HEK293 (cell line): ENCODE measurements at regions not wholly inside any gene's neighbourhood (a gene's known extent, or its start where the extent isn't known, plus 50 kb on each side); places are given as distances from the start of the nearest gene placed in this dataset.

Experiments used
- CTCF ChIA-PET: fragments of 350-600 bp; formaldehyde crosslinking; extraction: SDS; loops from one replicate; lab custom pipeline; 2021; ENCODE audit warnings: antibody characterized with exemption; lab: Yijun Ruan, JAX
- POLR2A ChIA-PET: fragments of 300-600 bp; formaldehyde crosslinking; extraction: SDS; loops from one replicate; lab custom pipeline; 2020; ENCODE audit warnings: antibody characterized with exemption, inconsistent platforms; lab: Yijun Ruan, JAX
- H3K27ac ChIP-seq: fragments of 200-500 bp; sonication (Bioruptor generic); 2 replicates; pipeline ENCODE4 v1.5.1; 2014; ENCODE audit warnings: low read depth, low read length, control low read depth, inconsistent platforms; ENCODE audit errors: extremely low read depth
- H3K36me3 ChIP-seq, 2 experiments: fragments of 200-500 bp in 1 of 2; sonication (Bioruptor generic) in 1 of 2; 1 replicate in 1 of 2; 2 replicates in 1 of 2; pipeline ENCODE4 v1.5.1; 2014 to 2017; ENCODE audit warnings: inconsistent platforms in 2 of 2, low read length in 2 of 2; ENCODE audit not compliant: control insufficient read depth in 2 of 2, insufficient read depth in 1 of 2
- H3K4me1 ChIP-seq: fragments of 200-500 bp; sonication (Bioruptor generic); 2 replicates; pipeline ENCODE4 v1.5.1; 2014; ENCODE audit warnings: mild to moderate bottlenecking, low read length, inconsistent platforms; ENCODE audit not compliant: control insufficient read depth, insufficient read depth
- H3K4me3 ChIP-seq: 2 replicates; pipeline ENCODE4 v1.5.1; 2011; ENCODE audit warnings: low read depth, mild to moderate bottlenecking, control low read depth, low read length, moderate library complexity
- H3K9me3 ChIP-seq: fragments of 200-500 bp; sonication (Bioruptor generic); 2 replicates; pipeline ENCODE4 v1.5.1; 2014; ENCODE audit warnings: low read depth, low read length, inconsistent platforms; ENCODE audit not compliant: control insufficient read depth, insufficient read depth
- FEZF1 ChIP-seq: fragments of 450-650 bp; formaldehyde crosslinking; IDR thresholded peaks from 2 replicates; pipeline ENCODE4 v1.5.1; 2016; ENCODE audit warnings: missing biosample characterization, missing genetic modification characterization
- KLF8 ChIP-seq: fragments of 450-650 bp; formaldehyde crosslinking; IDR thresholded peaks from 2 replicates; pipeline ENCODE4 v1.5.1; 2016; ENCODE audit warnings: missing biosample characterization, missing genetic modification characterization
- REPIN1 ChIP-seq: fragments of 450-650 bp; formaldehyde crosslinking; IDR thresholded peaks from 2 replicates; pipeline ENCODE4 v1.5.1; 2017; ENCODE audit warnings: missing biosample characterization, missing genetic modification characterization, low read depth
- ZNF155 ChIP-seq: fragments of 450-650 bp; formaldehyde crosslinking; IDR thresholded peaks from 2 replicates; pipeline ENCODE4 v1.5.1; 2016; ENCODE audit warnings: missing biosample characterization, missing genetic modification characterization
- ZNF23 ChIP-seq: fragments of 450-650 bp; formaldehyde crosslinking; IDR thresholded peaks from 2 replicates; pipeline ENCODE4 v1.5.1; 2016; ENCODE audit warnings: missing biosample characterization, missing genetic modification characterization, borderline replicate concordance
- ZNF341 ChIP-seq: fragments of 450-650 bp; formaldehyde crosslinking; IDR thresholded peaks from 2 replicates; pipeline ENCODE4; 2016; ENCODE audit warnings: low read depth, missing biosample characterization, missing genetic modification characterization
- ZNF513 ChIP-seq: fragments of 450-650 bp; IDR thresholded peaks from 2 replicates; pipeline ENCODE4 v1.5.1; 2018; ENCODE audit warnings: missing biosample characterization, missing genetic modification characterization
- ZNF529 ChIP-seq: fragments of 450-650 bp; formaldehyde crosslinking; IDR thresholded peaks from 2 replicates; pipeline ENCODE4 v1.5.1; 2017; ENCODE audit warnings: missing genetic modification characterization, missing biosample characterization; ENCODE audit not compliant: insufficient replicate concordance
- ZNF549 ChIP-seq: fragments of 450-650 bp; IDR thresholded peaks from 2 replicates; pipeline ENCODE4 v1.5.1; 2018; ENCODE audit warnings: missing biosample characterization, missing genetic modification characterization, mild to moderate bottlenecking, inconsistent platforms, moderate library complexity
- ZNF555 ChIP-seq: fragments of 450-650 bp; formaldehyde crosslinking; conservative IDR thresholded peaks from 2 replicates; pipeline ENCODE4 v1.5.1; 2017; ENCODE audit warnings: missing biosample characterization, mild to moderate bottlenecking, missing genetic modification characterization, inconsistent platforms
- ZNF571 ChIP-seq: fragments of 450-650 bp; formaldehyde crosslinking; IDR thresholded peaks from 2 replicates; pipeline ENCODE4 v1.5.0; 2017; ENCODE audit warnings: missing biosample characterization, missing genetic modification characterization
- ZNF621 ChIP-seq: fragments of 450-650 bp; formaldehyde crosslinking; IDR thresholded peaks from 2 replicates; pipeline ENCODE4 v1.5.1; 2017; ENCODE audit warnings: missing biosample characterization, missing genetic modification characterization
- ZNF701 ChIP-seq: fragments of 450-650 bp; formaldehyde crosslinking; IDR thresholded peaks from 2 replicates; pipeline ENCODE4 v1.5.1; 2016; ENCODE audit warnings: missing biosample characterization, missing genetic modification characterization
- ZNF768 ChIP-seq: fragments of 450-650 bp; formaldehyde crosslinking; IDR thresholded peaks from 2 replicates; pipeline ENCODE4 v1.5.1; 2018; ENCODE audit warnings: missing biosample characterization, mild to moderate bottlenecking, missing genetic modification characterization
- ZNF830 ChIP-seq: fragments of 450-650 bp; IDR thresholded peaks from 2 replicates; pipeline ENCODE4 v1.5.0; 2018; ENCODE audit warnings: missing biosample characterization, missing genetic modification characterization, low read depth, mild to moderate bottlenecking, moderate library complexity
- TF ChIP-seq, protein P1 (sequence below): fragments of 450-650 bp; formaldehyde crosslinking; IDR thresholded peaks from 2 replicates; pipeline ENCODE4 v1.5.1; 2017; ENCODE audit warnings: missing biosample characterization, missing genetic modification characterization
- TF ChIP-seq, protein P2 (sequence below): fragments of 450-650 bp; formaldehyde crosslinking; IDR thresholded peaks from 2 replicates; pipeline ENCODE4 v1.5.0; 2017; ENCODE audit warnings: missing biosample characterization, missing genetic modification characterization, borderline replicate concordance

DNA sequence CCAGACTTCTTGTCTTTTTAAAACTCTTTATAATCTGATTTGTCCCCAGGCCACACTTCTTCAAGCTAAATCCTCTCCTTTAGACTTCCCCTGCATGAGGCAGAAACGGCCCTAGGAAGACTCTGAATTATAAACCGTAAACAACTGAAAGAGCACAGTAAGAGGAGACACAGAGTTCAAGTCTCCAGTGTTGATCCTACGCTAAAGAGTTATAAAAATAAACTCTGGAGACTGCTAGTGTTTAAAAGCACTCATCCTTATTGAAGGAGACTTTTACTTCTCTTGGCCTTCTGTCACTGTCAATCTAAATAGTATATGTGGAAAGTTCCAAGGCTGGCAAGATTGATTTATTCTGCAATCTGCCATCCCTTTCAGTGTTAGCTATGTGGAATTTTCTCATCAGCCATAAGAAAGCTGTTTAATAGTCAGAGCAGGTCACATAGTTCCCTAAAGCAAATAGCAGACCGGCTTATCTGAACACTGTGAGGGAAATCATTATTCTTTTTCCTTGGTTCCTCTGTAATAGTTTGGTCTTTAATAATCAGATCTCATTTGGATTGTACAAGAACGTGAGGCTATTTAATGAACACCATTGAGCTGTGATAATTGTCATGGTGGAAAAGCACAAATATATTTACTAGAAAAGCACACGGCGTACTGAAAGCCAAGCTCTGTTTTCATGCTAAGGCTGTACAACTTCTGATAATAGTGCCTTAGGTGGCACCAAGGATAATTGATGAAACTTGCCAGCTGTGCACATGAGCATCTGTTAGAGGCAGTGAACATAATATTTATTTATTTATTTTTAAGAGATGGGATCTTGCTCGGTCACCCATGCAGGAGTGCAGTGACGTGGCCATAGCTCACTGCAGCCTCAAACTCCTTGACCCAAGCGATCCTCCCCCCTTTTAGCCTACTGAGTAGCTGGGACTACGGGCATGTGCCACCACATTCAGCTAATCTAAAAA is 157.7 kb downstream of the CEP135 start:
- no peak for TF ChIP-seq ZNF571 (tag by site-specific recombination)
- TF ChIP-seq, protein P1, sequence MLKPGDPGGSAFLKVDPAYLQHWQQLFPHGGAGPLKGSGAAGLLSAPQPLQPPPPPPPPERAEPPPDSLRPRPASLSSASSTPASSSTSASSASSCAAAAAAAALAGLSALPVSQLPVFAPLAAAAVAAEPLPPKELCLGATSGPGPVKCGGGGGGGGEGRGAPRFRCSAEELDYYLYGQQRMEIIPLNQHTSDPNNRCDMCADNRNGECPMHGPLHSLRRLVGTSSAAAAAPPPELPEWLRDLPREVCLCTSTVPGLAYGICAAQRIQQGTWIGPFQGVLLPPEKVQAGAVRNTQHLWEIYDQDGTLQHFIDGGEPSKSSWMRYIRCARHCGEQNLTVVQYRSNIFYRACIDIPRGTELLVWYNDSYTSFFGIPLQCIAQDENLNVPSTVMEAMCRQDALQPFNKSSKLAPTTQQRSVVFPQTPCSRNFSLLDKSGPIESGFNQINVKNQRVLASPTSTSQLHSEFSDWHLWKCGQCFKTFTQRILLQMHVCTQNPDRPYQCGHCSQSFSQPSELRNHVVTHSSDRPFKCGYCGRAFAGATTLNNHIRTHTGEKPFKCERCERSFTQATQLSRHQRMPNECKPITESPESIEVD (tag by site-specific recombination), result peak; percentile 34; the same call in 1 of the 2 replicates
- Histone ChIP-seq H3K4me3 (no peak overlapping the region), H3K4me1 (peaks cover 7% of the 10 kb centered on the region), H3K27ac (no peak overlapping the region), H3K36me3 (no peaks in the 10 kb centered on the region), H3K9me3 (no peaks in the 10 kb centered on the region)
- ChIA-PET CTCF (interaction anchor here (0.7 kb wide), 1 partner anchor 13 kb away, joined by 3 read pairs; no protein-coding TSS in a partner anchor), POLR2A (interaction anchor here (0.6 kb wide), 1 partner anchor 364 kb away, joined by 3 read pairs; no protein-coding TSS in a partner anchor)

DNA sequence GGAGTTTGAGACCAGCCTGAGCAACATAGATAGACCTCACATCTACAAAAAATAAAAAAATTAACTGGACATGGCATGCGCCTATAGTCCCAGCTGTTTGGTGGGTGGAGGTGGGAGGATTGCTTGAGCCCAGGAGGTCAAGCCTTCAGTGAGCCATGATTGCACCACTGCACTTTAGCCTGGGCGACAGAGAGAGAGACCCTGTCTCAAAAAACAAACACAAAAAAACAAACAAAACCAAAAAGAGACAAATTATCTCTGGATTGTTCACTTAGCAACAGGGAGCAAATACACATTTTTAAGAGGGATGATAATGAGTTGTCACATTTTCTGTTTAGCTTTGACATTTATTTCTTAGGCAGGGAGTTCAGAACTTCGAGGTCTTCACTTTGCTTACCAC is 155.4 kb downstream of the CEP135 start:
- POLR2A ChIA-PET, result no interaction called here
- H3K9me3 ChIP-seq, result no peaks in the 10 kb centered on the region
- no peak for TF ChIP-seq ZNF830 (tag by site-specific recombination)
- no peak for TF ChIP-seq FEZF1 (tag by site-specific recombination)
- no peak for TF ChIP-seq ZNF701 (tag by site-specific recombination)
- no peak for TF ChIP-seq ZNF555 (tag by site-specific recombination)
- TF ChIP-seq ZNF768 (tag by site-specific recombination), result no peak
- no peak for TF ChIP-seq REPIN1 (tag by site-specific recombination)
- no peak for TF ChIP-seq ZNF155 (tag by site-specific recombination)
- TF ChIP-seq ZNF549, result no peak
- TF ChIP-seq KLF8 (tag by site-specific recombination), result no peak
- TF ChIP-seq, protein P2, sequence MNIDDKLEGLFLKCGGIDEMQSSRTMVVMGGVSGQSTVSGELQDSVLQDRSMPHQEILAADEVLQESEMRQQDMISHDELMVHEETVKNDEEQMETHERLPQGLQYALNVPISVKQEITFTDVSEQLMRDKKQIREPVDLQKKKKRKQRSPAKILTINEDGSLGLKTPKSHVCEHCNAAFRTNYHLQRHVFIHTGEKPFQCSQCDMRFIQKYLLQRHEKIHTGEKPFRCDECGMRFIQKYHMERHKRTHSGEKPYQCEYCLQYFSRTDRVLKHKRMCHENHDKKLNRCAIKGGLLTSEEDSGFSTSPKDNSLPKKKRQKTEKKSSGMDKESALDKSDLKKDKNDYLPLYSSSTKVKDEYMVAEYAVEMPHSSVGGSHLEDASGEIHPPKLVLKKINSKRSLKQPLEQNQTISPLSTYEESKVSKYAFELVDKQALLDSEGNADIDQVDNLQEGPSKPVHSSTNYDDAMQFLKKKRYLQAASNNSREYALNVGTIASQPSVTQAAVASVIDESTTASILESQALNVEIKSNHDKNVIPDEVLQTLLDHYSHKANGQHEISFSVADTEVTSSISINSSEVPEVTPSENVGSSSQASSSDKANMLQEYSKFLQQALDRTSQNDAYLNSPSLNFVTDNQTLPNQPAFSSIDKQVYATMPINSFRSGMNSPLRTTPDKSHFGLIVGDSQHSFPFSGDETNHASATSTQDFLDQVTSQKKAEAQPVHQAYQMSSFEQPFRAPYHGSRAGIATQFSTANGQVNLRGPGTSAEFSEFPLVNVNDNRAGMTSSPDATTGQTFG (tag by site-specific recombination), result no peak
- TF ChIP-seq ZNF513 (tag by site-specific recombination), result no peak
- TF ChIP-seq ZNF621 (tag by site-specific recombination), result no peak
- no peak for TF ChIP-seq ZNF23 (tag by site-specific recombination)
- TF ChIP-seq ZNF341 (tag by site-specific recombination), result no peak
- TF ChIP-seq ZNF529 (tag by site-specific recombination), result no peak
- peaks cover 7% of the 10 kb centered on the region for H3K4me1 ChIP-seq
- H3K4me3 ChIP-seq, result no peak overlapping the region
- H3K27ac ChIP-seq, result no peak overlapping the region
- CTCF ChIA-PET, result interaction anchor here (0.7 kb wide), 1 partner anchor 1075 kb away, joined by 4 read pairs; no protein-coding TSS in a partner anchor
- H3K36me3 ChIP-seq, result no peaks in the 10 kb centered on the region
